Effector memory CD8-positive, alpha-beta T cell (primary cell): ENCODE measurements at regions not wholly inside any gene's neighbourhood (a gene's known extent, or its start where the extent isn't known, plus 50 kb on each side); places are given as distances from the start of the nearest gene placed in this dataset.

Experiments
- ATAC-seq: fragments of 150-1000 bp; cut with Tn5 transposase; replicated peaks from 2 replicates; pipeline ENCODE4 v1.10.0; 2021; ENCODE audit warnings: mild to moderate bottlenecking, moderate library complexity
- DNase-seq, 3 experiments: peaks; one replicate each; pipeline ENCODE4 v3.0.0; 2021
- H3K27ac Mint-ChIP-seq, 2 donors: one replicate each; pipeline ENCODE4 v1.8.0; 2022; ENCODE audit warnings: mild to moderate bottlenecking in 2 of 2, mixed read lengths in 2 of 2, moderate library complexity in 2 of 2
- H3K27me3 Mint-ChIP-seq, 2 donors: one replicate each; pipeline ENCODE4 v1.8.0; 2022; ENCODE audit warnings: mixed read lengths in 2 of 2
- H3K36me3 Mint-ChIP-seq: one replicate; pipeline ENCODE4 v1.8.0; 2022; ENCODE audit warnings: mild to moderate bottlenecking, moderate library complexity, mixed read lengths; ENCODE audit not compliant: insufficient read depth
- H3K4me1 Mint-ChIP-seq, 2 donors: one replicate each; pipeline ENCODE4 v1.8.0; 2022; ENCODE audit warnings: low read depth in 2 of 2, mixed read lengths in 2 of 2
- H3K4me3 Mint-ChIP-seq, 2 donors: one replicate each; pipeline ENCODE4 v1.8.0; 2022; ENCODE audit warnings: mild to moderate bottlenecking in 2 of 2, mixed read lengths in 2 of 2, moderate library complexity in 2 of 2
- H3K9me3 Mint-ChIP-seq, 2 donors: one replicate each; pipeline ENCODE4 v1.8.0; 2022; ENCODE audit warnings: mixed read lengths in 2 of 2

- Mint-ChIP-seq H3K36me3 (no peaks in the 10 kb centered on the region), H3K4me1 (no peaks in the 10 kb centered on the region), H3K27me3 (no peaks in the 10 kb centered on the region), H3K4me3 (no peak overlapping the region), H3K27ac (no peak overlapping the region), H3K9me3 (peaks cover 6 to 9% of the 10 kb centered on the region in 2 donors)
- no peak for ATAC-seq
- no peak for DNase-seq
Observed at GRCh38 chr18:71130351-71130750, 841.5 kb downstream of the SOCS6 start.

- H3K27ac Mint-ChIP-seq = no peak overlapping the region
Observed at GRCh38 chr18:71125581-71125980, 836.7 kb downstream of the SOCS6 start.

GRCh38 chr18:71116535-71116934 is 827.7 kb downstream of the SOCS6 start:
- Mint-ChIP-seq H3K4me3 (no peak overlapping the region), H3K27me3 (no peaks in the 10 kb centered on the region), H3K9me3 (peaks cover 8 to 19% of the 10 kb centered on the region in 2 donors), H3K36me3 (no peaks in the 10 kb centered on the region), H3K27ac (no peak overlapping the region), H3K4me1 (no peaks in the 10 kb centered on the region)
- DNase-seq (no peak), ATAC-seq (no peak)

More at GRCh38 chr18:71125581-71125980, 836.7 kb downstream of the SOCS6 start:
- Mint-ChIP-seq H3K36me3 (no peaks in the 10 kb centered on the region), H3K4me3 (no peak overlapping the region), H3K9me3 (peaks cover 9 to 29% of the 10 kb centered on the region in 2 donors), H3K4me1 (no peaks in the 10 kb centered on the region), H3K27me3 (no peaks in the 10 kb centered on the region)
- ATAC-seq (no peak), DNase-seq (no peak)

- Mint-ChIP-seq H3K4me3 (no peak overlapping the region), H3K36me3 (no peaks in the 10 kb centered on the region), H3K27me3 (no peaks in the 10 kb centered on the region), H3K4me1 (no peaks in the 10 kb centered on the region), H3K27ac (no peak overlapping the region), H3K9me3 (peaks cover 7 to 10% of the 10 kb centered on the region in 2 donors)
- DNase-seq = no peak
- no peak for ATAC-seq
Observed at GRCh38 chr18:71115261-71115660, 826.4 kb downstream of the SOCS6 start.

- no peak for DNase-seq
- Mint-ChIP-seq H3K4me3 (no peak overlapping the region), H3K36me3 (no peaks in the 10 kb centered on the region), H3K27me3 (no peaks in the 10 kb centered on the region), H3K27ac (no peak overlapping the region), H3K4me1 (no peaks in the 10 kb centered on the region), H3K9me3 (peaks cover 7 to 11% of the 10 kb centered on the region in 2 donors)
- ATAC-seq = no peak
Observed at GRCh38 chr18:71114550-71115210, 825.8 kb downstream of the SOCS6 start.

GRCh38 chr18:71107244-71107643 is 818.4 kb downstream of the SOCS6 start:
- H3K27me3 Mint-ChIP-seq = no peaks in the 10 kb centered on the region
- no peak overlapping the region for H3K4me3 Mint-ChIP-seq
- peaks cover 3% of the 10 kb centered on the region for H3K36me3 Mint-ChIP-seq
- ATAC-seq = no peak
- H3K27ac Mint-ChIP-seq = no peak overlapping the region
- DNase-seq = no peak
- H3K4me1 Mint-ChIP-seq = no peaks in the 10 kb centered on the region
- H3K9me3 Mint-ChIP-seq = peaks cover 0 to 10% of the 10 kb centered on the region in 2 donors

GRCh38 chr18:71106701-71107100 is 817.9 kb downstream of the SOCS6 start:
- no peaks in the 10 kb centered on the region for H3K27me3 Mint-ChIP-seq
- ATAC-seq = no peak
- peaks cover 3% of the 10 kb centered on the region for H3K36me3 Mint-ChIP-seq
- peaks cover 0 to 10% of the 10 kb centered on the region in 2 donors for H3K9me3 Mint-ChIP-seq
- no peaks in the 10 kb centered on the region for H3K4me1 Mint-ChIP-seq
- H3K27ac Mint-ChIP-seq = no peak overlapping the region
- DNase-seq = no peak
- H3K4me3 Mint-ChIP-seq = no peak overlapping the region

GRCh38 chr18:71105994-71106546 is 817.2 kb downstream of the SOCS6 start:
- Mint-ChIP-seq H3K4me3 (no peak overlapping the region), H3K4me1 (no peaks in the 10 kb centered on the region), H3K9me3 (peaks cover 0 to 10% of the 10 kb centered on the region in 2 donors), H3K27me3 (no peaks in the 10 kb centered on the region), H3K27ac (no peak overlapping the region), H3K36me3 (peaks cover 3% of the 10 kb centered on the region)
- DNase-seq = no peak
- ATAC-seq = no peak

GRCh38 chr18:71105078-71105819 is 816.4 kb downstream of the SOCS6 start:
- H3K27me3 Mint-ChIP-seq = no peaks in the 10 kb centered on the region

GRCh38 chr18:71079606-71080005 is 790.8 kb downstream of the SOCS6 start:
- Mint-ChIP-seq H3K9me3 (peaks cover 0 to 8% of the 10 kb centered on the region in 2 donors), H3K4me3 (no peak overlapping the region), H3K4me1 (no peaks in the 10 kb centered on the region), H3K27me3 (no peaks in the 10 kb centered on the region), H3K36me3 (peaks cover 8% of the 10 kb centered on the region), H3K27ac (no peak overlapping the region)
- ATAC-seq (no peak), DNase-seq (no peak)

More at GRCh38 chr18:71105078-71105819, 816.4 kb downstream of the SOCS6 start:
- Mint-ChIP-seq H3K36me3 (peaks cover 3% of the 10 kb centered on the region), H3K4me3 (no peak overlapping the region), H3K27ac (no peak overlapping the region), H3K9me3 (peaks cover 0 to 8% of the 10 kb centered on the region in 2 donors), H3K4me1 (no peaks in the 10 kb centered on the region)
- no peak for DNase-seq
- ATAC-seq = no peak

GRCh38 chr18:71077451-71077850 is 788.6 kb downstream of the SOCS6 start:
- Mint-ChIP-seq H3K4me1 (no peaks in the 10 kb centered on the region), H3K36me3 (peaks cover 8% of the 10 kb centered on the region), H3K27ac (no peak overlapping the region), H3K27me3 (no peaks in the 10 kb centered on the region), H3K9me3 (peaks cover 0 to 7% of the 10 kb centered on the region in 2 donors), H3K4me3 (no peak overlapping the region)
- ATAC-seq (no peak), DNase-seq (no peak)

GRCh38 chr18:71075147-71075546 is 786.3 kb downstream of the SOCS6 start:
- H3K27me3 Mint-ChIP-seq = no peaks in the 10 kb centered on the region
- H3K36me3 Mint-ChIP-seq = peaks cover 8% of the 10 kb centered on the region
- H3K4me3 Mint-ChIP-seq = no peak overlapping the region
- DNase-seq = no peak
- H3K4me1 Mint-ChIP-seq = no peaks in the 10 kb centered on the region
- H3K27ac Mint-ChIP-seq = no peak overlapping the region
- no peak for ATAC-seq
- peaks cover 0 to 11% of the 10 kb centered on the region in 2 donors for H3K9me3 Mint-ChIP-seq

GRCh38 chr18:71068338-71068737 is 779.5 kb downstream of the SOCS6 start:
- no peak for DNase-seq
- H3K9me3 Mint-ChIP-seq = peaks cover 9 to 16% of the 10 kb centered on the region in 2 donors
- H3K27ac Mint-ChIP-seq = no peak overlapping the region
- H3K4me3 Mint-ChIP-seq = no peak overlapping the region
- no peaks in the 10 kb centered on the region for H3K4me1 Mint-ChIP-seq
- H3K36me3 Mint-ChIP-seq = no peaks in the 10 kb centered on the region
- ATAC-seq = no peak
- H3K27me3 Mint-ChIP-seq = no peaks in the 10 kb centered on the region

GRCh38 chr18:71049893-71050292 is 761.0 kb downstream of the SOCS6 start:
- Mint-ChIP-seq H3K27ac (no peak overlapping the region), H3K4me3 (no peak overlapping the region), H3K4me1 (no peaks in the 10 kb centered on the region), H3K9me3 (peaks cover 0 to 10% of the 10 kb centered on the region in 2 donors), H3K27me3 (no peaks in the 10 kb centered on the region), H3K36me3 (no peaks in the 10 kb centered on the region)
- no peak for DNase-seq
- no peak for ATAC-seq
